Amniotic epithelial cell (primary cell): ENCODE measurements at regions not wholly inside any gene's neighbourhood (a gene's known extent, or its start where the extent isn't known, plus 50 kb on each side); places are given as distances from the start of the nearest gene placed in this dataset.

Experiments
- DNase-seq: peaks from one replicate; pipeline ENCODE4 v3.0.0-alpha.2; 2010; ENCODE audit warnings: low read depth

GRCh38 chr4:155552180-155552579 lies 114.5 kb upstream of the GUCY1A1 start:
- peak; percentile 37 for DNase-seq

DNA sequence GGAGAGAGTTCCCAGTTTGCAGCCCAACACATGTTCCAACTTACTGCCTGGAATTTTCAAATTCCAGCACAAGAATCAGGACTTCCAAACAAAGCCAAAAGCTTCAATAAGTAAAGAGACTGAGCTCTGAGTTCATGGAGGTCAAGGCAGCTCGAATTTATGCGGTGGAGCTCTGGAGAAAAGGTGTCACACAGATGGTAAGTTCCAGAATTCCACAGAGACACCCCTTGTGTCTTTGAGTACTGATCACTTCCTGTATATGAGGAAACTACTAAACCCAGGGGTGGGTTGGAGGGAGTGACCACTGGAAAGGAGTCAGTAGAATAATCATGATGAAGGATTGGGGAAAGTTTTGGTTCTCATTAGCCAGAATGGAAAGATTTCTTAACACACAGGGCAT lies 118.5 kb upstream of the GUCY1A1 start:
- no peak for DNase-seq

DNA sequence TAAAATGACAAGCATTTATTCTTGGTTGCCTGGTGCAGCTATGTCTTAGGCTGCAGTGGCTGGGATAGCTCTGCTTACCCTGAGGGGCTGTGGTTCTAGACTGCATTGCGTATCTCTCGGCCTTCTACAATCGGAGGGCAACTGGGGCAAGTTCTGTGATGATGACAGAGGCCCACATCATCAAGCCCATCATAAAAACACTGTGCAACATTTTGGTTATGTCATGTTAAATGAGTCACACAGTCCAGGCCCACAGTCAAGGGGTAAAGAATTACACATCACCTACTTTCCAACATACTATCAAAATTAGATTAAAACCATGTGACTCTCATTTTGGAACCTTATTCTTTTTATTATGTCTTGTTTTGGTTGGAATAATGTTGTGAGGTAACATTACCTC lies 120.2 kb upstream of the GUCY1A1 start:
- peak; percentile 36 for DNase-seq

DNA sequence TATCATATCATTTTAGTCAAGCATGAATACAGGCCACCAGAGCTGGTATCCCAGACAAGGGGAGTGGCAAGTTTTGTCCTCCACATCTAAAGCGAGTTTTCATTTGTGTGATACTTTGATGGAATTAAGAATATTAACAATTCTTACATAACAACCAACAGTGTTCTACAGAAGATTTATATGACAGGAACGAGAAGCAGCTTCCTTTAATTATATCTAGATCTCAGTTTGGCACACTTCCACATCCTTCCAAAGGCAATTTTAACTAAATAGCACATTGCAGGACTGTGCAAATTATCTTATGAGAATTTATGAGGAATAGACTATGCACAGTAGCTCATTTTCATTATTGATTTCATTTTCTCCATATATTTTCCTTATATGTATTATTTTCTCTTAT lies 121.2 kb upstream of the GUCY1A1 start:
- DNase-seq, result no peak

- DNase-seq, result no peak
Observed at GRCh38 chr4:155544547-155544946, 122.1 kb upstream of the GUCY1A1 start.

DNA sequence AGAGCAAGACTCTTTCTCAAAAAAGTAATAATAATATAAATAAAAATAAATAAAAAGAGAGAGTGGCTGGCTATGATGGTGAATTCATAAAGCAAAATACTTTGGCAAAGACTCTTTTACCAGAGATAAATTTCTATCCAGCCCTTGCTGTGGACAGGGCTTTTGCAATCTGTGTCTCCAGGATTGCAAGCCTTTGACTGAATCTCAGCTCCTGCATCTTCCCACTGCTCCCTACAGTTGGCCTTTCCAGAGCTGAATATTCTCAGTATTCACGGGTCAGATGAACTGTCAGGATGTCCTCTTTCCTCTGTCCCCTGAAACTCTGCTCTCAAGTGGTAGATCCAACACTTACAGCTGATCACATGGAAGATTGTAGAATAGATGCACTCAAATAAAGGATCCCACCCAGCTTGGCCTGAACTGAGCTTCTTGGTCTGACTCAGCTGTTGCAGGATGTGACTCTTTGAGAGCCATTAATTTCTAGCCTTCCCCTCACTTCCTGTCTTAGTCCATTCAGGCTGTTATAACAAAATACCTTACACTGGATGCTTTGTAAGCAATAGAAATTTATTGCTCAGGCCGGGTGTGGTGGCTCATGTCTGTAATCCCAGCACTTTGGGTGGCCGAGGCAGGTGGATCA lies 123.4 kb upstream of the GUCY1A1 start:
- peak; percentile 83 for DNase-seq

- DNase-seq, result no peak
Observed at GRCh38 chr4:155542415-155542814, 124.2 kb upstream of the GUCY1A1 start.

DNA sequence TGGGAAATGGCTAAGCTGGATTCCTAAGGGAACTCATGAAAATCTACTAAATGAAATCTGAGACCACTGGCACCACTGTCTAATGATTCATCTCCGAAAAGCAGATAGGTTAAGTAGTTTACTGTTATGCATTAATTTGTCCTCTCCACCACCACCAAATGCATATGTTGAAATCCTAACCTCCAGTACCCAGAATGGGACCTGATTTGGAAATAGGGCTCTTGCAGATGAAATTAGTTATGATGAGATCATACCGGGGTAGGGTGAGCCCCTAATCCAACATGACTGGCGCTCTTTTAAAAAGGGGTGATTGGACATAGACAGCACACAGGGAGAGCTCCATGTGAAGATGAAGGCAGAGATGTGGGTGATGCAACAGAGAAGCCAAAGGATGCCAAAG lies 124.9 kb upstream of the GUCY1A1 start:
- DNase-seq, result peak; percentile 69

DNA sequence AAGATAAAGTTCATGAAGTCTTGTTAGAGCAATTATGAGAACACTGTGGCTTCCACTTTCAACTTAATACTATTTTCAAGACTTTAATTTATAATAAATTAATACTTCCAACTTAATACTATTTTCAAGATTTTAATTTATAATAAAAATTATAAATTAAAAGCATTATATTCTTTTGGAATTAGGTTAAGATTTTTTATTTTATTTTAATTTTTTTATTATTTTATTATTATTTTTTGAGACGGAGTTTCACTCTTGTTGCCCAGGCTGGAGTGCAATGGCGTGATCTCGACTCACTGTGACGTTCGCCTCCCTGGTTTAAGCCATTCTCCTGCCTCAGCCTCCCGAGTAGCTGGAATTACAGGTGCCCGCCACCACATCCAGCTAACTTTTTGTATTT lies 126.0 kb upstream of the GUCY1A1 start:
- DNase-seq, result no peak

DNA sequence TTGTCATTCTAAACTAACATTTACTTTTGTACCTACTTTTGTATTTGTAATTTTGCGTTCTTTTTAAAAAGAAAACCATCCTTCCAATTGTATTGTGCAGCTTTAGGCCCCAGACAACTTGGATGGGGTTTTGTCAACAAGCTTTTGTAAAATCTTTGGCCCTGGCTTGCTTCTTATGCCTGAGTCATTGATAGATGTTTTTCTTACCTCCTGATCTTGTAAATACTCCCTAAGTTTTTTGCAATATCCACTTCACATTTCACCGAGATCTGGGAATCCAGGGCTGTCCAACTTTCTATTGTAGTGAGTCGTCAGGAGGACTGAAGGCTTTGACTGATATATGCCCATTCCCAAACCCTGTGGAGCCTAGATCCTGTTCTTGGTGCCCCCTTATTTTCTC lies 126.9 kb upstream of the GUCY1A1 start:
- DNase-seq, result peak; percentile 45

DNA sequence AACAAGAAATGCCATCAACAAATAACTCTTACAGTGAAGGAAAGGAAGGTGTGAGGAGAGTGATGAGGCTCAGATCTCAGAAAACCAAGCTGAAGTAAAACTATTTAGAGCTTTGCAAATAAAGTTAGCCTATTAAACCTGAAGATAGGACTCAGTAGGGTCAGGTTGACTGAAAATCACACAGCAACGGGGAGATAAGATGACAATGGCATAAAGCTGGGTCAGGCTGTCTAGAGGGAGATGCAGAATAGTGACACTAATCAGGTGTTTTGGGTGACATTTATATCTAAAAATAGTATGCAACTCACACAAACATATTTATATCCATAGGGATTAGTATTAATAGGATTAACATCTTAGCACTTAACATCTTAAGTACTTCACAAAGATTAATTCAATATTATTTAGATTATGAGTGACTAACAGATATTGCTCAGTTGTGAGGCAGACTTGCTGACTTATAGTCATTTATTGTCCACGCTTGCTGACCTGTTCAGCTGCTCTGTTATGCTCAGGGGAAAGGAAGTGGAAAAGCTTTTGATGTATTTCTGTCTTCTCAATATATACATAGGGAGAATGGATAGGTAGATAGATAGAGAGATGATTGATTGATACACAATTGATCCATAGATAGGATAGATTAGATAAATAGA lies 130.7 kb upstream of the GUCY1A1 start:
- no peak for DNase-seq

- no peak for DNase-seq
Observed at GRCh38 chr4:155532373-155533085, 134.1 kb upstream of the GUCY1A1 start.

DNA sequence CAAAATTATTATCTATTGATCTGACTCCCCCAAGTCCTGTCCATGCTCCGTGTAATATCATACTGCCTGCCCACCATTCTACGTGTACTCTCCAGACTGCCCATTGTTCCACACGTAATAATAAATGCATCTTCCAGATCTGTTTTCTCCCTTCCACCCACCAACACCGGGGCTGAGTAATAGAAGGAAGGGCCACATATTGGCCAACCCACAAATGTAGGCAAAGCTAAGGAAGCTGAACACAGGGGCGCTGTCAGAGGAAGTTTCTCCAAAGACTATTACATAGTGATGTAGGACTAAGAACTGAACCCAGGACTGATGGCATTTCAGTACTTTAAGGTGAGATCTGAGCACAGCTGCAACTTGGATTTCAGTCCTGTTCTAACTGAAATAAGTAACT lies 135.8 kb upstream of the GUCY1A1 start:
- DNase-seq, result no peak

DNA sequence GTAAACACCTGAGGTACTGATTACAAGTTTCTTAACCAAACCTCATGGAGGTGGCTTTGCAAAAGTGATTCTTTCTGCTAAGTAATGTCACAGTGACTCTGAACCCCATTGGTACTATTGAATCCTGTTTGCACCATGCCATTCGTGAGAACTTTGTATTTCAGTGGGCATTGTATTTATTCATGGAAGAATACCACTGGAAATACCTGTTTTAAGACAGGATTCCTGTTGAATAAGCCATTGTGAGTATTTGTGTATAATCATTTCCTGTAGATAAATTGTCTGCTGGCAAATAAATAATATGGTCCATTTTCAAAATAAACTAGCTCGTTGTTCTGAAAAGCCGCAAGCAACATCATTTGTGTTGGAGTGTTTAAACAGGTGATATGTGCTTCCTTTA lies 136.4 kb upstream of the GUCY1A1 start:
- no peak for DNase-seq

GRCh38 chr4:155529716-155530115 lies 136.9 kb upstream of the GUCY1A1 start:
- DNase-seq, result no peak

DNA sequence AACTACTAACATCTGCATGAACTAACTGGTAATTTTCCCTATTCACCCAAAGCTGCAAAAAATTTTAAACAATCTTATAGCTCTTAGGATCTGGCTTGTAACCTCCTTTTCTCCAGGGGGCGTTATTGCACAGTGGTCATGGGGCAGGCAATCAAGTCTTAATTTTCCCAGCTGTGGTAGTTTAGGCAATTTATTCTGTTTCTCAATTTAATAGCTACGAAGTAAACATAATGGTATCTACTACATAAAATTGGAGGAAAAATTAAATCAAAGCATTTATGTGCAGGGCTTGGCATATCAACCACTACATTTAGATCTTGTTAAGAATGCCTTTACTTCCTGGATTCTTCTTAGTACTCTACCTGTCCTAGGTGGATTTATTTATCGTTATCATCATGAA lies 137.4 kb upstream of the GUCY1A1 start:
- DNase-seq, result peak; percentile 67

GRCh38 chr4:155526452-155527169 lies 140.0 kb upstream of the GUCY1A1 start:
- DNase-seq, result peak; percentile 87

GRCh38 chr4:155524926-155525455 lies 141.7 kb upstream of the GUCY1A1 start:
- DNase-seq, result no peak

GRCh38 chr4:155523358-155523757 lies 143.3 kb upstream of the GUCY1A1 start:
- no peak for DNase-seq

- peak; percentile 85 for DNase-seq
Observed at GRCh38 chr4:155522201-155522600, 144.4 kb upstream of the GUCY1A1 start.

GRCh38 chr4:155521382-155521781 lies 144.6 kb upstream of the MAP9 start:
- no peak for DNase-seq

DNA sequence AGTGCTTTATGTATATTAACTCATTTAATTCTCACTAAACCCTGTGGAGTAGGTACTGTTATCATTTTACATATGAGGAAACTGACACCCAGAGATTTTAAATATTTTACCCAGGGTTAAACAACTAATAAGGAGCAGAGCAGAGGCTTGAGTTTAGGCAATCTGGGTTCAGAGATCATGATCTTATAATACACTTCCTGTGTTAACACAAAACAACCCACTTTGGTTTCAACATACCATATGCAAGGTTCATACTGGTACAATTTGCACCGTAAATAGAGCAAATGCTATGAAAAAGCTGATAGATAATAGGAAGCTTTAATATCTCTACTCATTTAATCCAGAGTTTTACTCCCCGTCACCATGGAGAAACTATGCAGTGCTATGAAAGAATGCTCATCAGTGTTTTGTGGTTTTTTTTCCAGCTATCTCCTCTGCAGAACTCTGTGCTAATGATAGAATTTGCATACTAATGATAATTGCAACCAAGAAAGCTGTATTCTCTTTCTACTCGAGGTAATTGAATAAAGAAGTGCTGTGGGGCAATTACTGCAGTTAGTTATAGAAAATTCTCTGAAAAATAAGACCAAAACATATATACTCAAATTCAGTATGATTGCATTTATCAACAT lies 138.8 kb upstream of the MAP9 start:
- no peak for DNase-seq
